EL (cell line): ENCODE measurements at regions not wholly inside any gene's neighbourhood (a gene's known extent, or its start where the extent isn't known, plus 50 kb on each side); places are given as distances from the start of the nearest gene placed in this dataset.
"Not testable (repeated sequence)": the region's sequence is repeated elsewhere in the genome, so short reads cannot be mapped to it uniquely, and the experiment has no call there.

ENCODE experiments used
- DNase-seq: peaks from one replicate; pipeline ENCODE4 v3.0.0-alpha.2; 2016

DNA sequence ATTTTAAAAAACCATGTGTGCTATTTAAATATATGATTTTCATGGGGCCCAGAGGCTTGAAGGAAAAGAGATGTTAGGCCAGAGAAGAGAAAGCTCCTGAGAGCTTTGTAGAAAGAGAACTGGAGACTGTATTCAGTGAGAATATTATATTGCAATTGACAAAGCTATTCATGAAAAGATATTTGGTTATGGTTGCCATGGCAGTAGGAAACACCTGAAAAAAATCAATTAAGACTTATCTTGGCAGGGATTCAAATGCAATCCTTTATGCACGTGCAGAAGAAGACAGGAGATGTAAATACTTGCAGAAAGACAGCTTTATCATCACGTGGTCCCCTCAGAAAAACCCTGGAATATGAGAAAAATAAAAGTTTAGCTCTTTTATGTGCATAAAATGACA is 636.0 kb upstream of the TBL1XR1 start:
- DNase-seq, result no peak

DNA sequence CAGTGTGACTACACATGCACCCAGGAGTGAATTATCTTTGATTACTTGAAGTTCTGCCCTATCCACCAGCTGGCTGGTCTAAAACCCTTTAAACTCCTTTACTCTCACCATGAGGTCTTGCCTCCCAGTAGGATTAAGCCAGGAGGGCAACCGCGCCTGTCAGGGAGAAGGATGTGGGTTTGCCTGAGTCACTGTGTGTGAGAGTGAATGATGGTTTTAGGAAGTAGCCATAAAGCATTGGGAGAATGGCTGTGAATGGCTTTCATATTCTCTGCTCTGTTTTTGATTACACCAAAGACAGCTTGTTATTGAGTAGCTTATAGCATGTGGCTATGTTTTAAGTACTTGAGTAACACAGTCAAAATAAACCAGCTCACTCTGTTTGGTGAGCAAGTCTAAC is 637.7 kb upstream of the TBL1XR1 start:
- peak; percentile 98 for DNase-seq

DNA sequence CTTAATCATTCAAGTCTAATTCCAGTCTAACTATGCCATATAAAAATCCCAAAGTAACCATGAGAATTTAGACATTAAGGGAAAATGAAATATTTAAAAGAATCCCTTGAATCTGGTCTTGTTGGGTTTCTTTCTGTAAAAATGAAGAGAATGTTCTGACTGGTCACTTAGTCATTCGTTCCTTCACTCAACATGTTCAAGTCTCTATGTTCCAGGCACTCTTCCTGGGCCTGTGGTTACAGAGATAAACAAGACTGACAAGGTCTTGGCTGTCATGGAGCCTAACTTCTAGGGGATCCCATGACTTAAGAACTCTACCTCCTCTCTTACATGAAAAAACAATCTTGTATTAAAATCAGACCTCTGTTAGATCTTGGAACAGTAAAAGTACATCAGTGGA is 638.6 kb upstream of the TBL1XR1 start:
- peak; percentile 95 for DNase-seq

DNA sequence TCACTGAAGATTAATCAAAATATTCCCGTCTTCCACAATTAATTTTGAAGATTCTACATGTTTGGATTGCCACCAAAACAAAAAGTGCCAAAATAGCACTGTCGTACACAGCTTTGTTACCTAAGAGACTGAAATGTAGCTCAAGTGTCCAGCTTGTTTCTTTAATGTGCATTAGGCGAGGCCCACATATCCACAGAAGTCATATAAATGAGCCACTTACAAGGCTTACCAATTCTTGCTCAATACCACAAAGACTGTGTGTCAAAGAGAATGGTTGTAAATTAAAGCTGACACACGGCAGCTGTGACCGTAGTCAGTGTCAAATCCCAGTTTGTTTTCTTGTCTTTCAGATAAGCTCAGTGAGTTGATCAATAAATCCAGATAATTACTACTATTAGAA is 639.4 kb upstream of the TBL1XR1 start:
- DNase-seq, result no peak

DNA sequence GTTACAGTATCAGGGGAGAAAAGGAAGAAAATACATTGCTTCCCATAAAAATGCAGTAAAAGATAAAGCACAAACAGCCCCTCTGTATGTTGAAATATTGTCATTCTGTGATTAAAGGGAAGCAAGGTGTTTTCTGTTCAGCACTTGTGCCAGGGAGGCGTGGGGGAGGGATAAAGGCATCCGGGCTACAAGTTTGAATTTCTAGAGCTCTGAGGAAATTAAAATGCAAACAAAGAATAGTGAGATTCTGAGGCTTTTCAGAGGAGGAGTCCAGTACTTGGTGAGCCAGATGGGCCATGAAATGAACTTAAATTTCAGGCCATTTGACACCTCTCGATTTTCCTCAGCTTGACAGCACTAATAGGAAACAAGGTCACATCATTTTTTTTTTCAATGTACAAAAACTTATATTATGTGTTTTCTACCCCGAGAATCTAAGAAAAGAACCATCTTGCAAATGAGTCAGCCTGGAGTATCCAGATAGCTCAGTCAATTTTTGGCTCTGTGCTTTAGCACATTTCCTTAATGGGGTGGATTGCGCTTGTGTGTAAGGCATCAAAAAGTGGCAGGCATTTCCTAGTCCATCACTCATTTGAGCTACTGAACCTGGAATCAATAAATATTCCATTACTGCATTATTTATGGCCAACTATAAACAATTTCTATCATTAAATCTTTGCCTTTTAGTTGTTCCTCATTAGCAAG is 640.8 kb upstream of the TBL1XR1 start:
- DNase-seq, result no peak

DNA sequence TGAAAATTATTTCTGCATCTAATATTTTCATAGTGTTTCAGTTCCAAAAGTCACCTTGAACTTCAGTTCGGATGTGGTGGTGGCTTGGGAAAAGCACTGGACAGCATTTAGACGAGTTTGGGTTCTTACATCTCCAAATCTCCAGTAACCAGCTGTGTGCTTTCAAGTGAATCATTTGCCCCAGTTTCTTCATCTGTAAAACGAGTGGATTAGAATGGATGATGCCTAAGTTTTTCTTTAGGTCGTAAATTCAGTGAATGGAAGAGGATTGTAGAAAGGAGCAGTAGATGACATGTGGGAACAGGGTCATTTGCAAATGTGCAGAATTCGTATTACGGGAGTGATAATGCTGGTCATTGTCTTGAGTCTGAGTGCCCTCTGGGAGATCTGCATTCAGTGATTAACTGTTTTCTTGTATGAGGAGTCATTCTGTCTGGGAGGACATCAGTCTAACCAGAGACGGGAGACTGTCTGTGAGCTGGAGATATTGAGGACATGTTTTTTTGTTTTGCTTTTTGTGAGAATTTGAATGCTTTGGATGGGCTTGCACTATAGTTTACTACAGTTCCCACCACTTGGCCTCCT is 641.6 kb upstream of the TBL1XR1 start:
- no peak for DNase-seq

DNA sequence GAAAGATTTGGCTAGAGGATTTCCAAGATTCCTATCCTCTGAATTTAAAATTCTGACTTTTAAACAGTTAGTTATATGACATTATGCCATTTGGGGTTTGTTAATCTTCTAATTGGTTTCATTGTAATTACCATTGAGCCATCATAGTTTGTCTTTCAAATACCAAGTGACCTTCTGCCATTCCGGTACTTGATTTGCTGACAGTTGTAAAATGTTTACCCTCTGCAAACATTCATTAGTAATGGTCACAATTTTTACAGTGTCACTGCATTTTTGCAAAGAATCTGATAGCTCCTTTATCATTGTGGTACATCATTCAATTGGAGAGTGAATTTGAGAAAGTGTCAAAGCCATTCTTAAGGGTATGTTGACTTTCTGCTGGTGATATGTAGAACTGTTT is 645.0 kb upstream of the TBL1XR1 start:
- no peak for DNase-seq

DNA sequence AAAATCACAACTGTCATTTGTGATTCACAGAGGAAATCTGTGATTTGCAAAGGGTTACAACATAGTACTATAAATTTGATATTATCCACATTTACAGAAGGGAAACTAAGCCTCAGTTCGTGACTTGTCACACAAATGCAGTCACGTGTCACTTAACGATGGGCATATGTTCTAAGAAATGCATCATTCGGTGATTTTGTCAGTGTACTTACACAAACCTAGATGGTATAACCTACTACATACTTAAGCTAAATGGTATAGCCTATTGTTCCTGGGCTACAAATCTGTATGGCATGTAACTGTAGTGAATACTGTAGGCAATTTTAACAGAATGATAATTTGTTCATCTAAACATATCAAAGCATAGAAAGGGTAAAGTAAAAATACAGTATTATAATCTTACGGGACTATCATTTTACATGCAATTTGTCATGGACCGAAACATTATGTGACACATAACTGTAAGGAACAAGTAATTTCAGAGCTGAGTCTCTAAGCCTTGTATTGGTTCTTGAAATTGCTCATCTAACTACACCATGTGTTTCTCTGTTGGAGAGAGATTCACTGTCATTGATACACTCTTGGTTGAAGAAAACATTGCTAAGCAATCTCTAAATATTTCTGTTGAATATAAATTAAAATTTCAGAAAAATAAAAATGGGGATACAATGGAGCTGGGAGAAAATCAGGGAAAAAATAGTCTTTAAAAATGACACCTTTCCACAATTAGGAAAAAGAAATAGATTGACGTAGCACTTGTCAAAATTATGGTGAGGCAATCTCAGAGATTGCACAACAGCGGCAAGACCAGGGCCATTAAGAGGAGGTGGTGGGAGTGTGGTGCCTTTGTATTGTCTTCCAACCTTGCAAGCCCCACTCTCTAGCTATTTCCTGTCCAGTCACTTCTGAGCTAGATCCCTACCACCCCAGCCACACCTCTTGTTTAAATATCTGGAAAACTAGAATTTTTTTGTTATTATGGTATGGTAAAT is 645.8 kb upstream of the TBL1XR1 start:
- no peak for DNase-seq

DNA sequence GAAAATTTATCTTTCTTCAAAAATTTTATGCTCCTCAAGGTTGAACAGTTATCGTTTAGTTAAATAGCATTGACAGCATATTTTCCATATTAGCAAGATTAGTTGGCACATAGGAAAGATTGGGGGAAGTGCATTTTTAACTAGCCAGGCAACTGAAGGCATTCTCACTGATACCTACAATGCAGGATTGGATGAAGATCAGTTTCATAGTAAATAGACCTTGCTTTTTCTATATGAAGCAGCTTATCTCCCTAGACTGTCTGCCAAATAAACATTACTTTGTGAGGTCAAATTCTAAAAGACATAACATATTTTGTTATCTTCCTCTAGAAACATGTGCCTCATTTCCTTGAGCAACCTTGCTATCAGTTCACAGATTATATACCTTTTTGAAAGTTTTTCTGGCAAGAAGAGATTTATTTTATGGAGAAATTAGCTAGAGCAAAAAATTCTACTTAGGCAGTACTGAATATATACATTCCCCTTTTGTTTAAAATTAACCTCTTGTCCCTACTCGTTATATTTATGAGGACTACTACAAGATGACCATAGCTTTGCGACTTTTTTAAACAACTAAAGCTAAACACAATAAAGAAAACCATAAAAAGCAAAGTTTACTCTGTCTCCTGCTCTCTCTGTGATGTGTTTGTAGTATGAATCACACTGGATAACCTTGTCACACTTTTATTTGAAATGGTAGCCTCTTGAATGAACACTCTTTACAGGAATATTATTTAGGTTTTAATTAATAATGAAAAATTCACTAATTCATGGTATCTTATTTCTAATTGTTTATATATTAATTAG is 654.9 kb upstream of the TBL1XR1 start:
- peak; percentile 26 for DNase-seq

DNA sequence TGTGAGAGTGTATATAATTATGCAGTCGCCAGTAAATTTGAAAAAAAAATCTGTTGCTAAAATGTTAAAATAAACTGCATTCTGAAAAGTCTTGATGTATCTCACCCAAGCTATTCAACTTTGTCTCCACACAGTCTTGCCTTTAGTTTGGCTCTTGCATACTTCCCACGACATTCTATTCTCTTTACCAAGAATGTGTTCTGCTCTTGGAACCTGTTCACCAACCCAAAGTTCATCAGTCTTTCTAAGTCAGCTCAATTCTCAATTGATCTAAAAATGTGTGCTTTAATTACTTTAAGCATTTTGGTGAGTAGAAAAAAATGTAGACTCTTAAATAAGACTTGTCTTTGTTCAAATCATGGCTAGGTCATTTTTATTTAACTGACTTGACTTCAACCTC is 657.7 kb upstream of the TBL1XR1 start:
- no peak for DNase-seq

DNA sequence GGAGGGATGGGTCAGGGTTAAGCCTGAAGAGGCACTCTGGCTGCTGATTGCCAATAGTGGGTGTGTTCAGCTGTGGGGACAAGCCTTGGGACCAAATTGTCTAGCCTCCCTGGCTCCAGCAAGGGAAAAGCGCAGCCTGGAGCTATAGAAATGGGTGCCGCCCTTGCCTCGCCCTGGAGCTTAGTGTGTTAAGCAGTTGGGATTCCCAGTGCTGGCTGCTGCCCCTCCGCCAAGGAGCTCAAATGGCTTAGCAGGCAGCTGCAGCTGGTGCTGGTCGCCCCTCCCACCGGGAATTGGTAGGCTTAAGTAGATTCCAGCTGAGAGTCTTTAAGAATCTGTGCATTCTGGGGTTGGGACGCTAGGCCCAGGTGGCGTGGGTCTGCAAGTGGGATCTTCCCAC is 662.9 kb upstream of the TBL1XR1 start:
- DNase-seq, result no peak

DNA sequence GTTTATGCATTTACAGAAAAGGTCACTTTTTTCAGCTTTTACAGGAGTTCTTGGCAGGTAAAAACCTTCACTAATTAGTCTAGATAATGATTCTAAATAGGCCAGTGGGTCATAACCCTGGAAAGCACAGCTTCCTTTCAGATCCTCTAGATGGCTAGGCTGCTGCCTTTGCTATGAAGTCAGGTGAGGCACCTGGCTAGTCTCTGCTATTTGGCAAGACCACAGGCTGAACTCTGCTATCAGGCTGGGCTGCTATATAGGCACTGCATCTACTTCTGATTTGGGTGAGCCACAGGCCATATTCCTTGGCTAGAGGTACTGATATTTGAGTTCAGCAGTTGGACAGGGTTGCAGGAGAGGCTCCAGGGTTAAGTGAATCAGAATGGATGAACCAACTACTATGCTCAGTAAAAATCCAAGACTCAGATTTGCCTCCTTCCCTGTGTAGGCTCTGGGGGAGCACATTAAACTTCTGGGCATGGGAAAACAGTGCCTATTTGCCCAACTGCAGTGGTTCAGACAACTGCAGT is 665.7 kb upstream of the TBL1XR1 start:
- no peak for DNase-seq

DNA sequence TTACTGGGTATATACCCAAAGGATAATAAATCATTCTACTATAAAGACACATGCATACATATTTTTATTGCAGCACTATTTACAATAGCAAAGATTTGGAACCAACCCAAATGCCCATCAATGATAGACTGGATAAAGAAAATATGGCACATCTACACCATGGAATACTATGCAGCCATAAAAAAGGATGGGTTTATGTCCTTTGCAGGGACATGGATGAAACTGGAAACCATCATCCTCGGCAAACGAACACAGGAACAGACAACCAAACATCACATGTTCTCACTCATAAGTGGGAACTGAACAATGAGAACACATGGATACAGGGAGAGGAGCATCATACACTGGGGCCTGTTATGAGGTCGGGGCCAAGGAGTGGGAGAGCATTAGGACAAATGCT is 665.0 kb upstream of the KCNMB2 start:
- DNase-seq, result not testable (repeated sequence)

DNA sequence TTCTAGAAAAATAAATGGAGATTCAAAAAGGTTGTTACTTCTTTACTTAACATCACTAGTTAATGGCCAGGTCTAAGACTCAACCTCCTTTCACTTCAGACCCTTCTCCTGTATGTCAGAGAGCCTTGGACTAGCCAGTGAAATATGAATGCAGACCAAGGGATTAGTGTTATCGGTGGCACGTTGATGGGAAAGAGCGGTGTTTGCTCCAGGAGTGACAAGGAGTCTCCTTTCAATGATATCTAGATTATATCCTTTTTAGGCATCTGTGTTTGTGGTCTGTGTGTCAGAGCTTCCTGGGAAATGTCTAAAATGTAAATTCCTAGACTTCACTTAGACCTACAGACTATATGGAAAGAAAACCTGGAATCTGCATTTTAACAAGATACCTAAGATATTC is 658.0 kb upstream of the KCNMB2 start:
- DNase-seq, result no peak

DNA sequence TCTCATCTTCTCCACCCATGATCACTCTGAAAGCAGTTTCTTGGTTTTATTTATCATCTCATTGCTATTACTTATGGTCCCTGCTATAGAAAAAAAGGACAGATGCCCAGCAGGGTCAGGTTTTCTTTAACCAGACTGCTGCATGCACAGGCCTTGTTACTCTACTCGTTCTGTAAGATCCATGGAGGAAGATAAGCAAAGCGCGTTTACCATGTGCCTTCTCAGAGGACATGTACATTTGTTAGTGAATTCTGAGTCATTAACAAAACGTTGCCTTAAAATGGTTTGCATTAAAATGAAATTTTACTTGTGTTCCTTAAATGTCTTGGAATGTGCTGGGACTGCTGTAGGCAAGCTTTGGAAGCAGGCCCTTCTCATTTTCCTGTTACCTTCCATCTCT is 657.3 kb upstream of the KCNMB2 start:
- DNase-seq, result no peak

DNA sequence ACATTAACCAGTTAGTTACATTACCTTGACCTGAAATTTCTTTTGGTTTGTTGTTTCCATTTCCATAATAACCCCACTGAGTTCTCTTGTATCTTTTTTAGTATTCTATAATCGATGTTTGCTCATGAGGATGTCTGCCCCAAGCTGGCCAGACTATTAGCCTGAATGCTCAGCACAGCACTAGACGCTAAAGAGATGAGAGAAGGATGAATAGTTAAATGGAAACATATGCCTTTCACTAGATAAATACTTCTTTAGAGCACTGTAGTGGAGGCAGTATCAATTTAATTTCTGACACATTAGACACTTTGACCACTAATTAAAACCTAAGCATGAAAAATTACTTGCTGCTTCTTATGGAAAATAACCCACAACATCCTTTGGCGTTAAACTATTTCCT is 654.9 kb upstream of the KCNMB2 start:
- DNase-seq, result no peak

DNA sequence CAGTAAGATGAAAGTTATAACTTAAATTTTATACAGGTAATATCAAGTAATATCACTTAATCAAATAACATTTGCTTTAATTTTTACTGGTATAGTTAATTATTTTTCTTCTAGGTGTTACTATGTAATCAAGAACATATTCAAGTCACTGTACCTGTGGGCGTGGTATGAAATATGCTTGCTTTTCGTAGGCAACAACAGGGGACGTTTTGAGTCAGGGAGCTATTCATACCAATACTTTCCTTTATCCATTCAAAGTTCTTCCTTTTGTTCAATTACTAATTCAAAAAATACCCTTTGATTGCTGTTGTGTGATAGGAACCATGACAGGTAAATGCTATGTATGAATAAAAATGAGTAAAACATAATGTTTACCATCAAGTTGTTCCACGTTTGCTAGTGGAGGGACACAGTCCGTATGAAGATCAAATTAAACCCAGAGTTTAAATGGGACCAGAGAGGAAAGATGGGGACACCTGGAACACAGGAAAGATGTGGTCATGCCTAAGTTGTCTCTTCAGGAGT is 654.0 kb upstream of the KCNMB2 start:
- no peak for DNase-seq

DNA sequence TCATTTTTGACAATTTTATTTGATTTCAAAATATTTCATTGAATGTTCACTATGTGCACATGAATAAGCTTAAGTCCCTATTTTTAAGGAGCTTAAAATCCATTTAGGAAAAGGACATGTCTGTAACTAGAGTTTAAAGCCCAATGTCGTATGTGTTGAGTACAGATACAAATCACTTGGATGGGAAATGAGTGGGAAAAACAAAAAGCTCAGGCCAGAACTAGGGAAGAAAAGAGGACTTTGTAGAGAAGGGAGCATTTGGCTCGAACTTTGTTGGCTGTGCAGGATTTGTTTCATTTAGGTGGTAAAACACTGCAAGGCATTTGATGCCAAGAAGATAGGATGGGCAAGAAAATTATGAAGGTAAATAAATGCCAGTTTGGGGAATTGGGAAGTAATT is 653.1 kb upstream of the KCNMB2 start:
- no peak for DNase-seq

DNA sequence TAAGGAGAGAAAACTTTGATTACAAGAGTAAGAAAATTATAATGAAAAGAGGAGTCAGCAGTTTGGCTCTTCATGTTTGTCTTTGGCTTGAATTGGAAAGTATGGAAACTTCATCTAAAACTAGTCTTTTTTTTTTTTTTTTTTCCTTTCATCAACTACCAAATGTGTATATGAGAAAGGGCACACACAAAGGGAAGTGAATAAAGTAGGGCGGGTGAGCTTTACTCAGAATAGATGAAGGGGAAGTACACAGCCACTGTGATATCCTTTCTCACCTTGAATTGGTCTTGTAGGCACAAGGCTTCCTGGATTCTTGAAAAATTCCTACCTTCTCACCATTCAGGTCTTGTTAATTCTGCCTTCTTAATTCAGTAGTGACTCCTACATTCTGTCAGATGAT is 652.3 kb upstream of the KCNMB2 start:
- no peak for DNase-seq

DNA sequence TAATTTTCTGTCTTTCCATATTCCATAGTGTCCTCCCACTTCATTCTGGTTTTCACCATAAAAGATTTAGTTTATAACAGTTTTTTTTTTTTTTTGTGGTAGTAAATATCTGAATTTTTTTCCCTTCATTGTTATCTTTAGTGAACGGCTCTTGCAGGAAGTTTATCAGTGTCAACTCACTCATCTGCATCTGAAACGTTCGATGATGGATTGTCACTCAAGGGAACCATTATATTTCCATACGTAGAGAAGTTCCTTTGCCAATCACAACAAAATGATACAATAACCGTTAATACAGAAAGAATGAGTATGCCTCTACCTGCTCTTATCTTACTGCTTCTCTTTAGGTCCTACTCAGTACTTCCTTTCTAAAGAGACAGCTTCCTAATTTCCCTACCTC is 651.2 kb upstream of the KCNMB2 start:
- no peak for DNase-seq

DNA sequence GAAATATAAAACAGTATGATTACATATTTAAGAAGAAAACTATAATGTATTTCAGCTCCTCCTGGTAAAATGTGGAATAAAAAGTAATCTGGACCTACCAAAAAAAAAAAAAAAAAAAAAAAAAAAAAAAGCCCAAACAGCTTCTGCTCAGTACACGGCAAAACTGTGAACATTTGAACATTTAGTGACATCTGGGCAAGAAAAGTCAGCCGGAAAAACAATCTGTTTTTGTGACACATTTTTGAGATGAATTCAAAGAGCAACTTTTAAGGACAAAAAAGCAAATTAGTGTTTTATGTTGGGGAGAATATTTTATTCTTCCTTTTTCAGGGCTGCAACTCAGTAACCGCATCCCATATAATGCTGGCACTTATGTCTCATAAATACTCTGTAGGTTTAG is 649.7 kb upstream of the KCNMB2 start:
- DNase-seq, result no peak

DNA sequence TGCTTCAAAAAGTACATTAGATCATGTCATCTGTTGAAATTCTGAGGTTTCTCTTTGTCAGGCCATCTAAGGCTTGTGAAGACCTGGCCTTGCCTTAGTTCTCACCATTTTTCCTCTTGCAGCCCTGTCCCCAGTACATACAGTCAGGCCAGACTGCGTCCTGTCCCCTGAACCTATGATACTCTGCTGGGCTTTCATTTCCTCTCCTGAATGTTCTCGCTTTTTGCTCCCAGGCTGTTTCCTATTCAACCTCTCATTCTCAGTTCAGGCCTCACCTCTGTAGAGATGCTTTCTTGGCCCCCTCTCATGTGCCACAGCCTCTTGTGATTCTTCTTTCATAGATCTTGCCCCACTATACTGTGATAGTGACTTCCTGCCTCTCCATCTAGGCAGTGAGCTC is 648.8 kb upstream of the KCNMB2 start:
- DNase-seq, result no peak

DNA sequence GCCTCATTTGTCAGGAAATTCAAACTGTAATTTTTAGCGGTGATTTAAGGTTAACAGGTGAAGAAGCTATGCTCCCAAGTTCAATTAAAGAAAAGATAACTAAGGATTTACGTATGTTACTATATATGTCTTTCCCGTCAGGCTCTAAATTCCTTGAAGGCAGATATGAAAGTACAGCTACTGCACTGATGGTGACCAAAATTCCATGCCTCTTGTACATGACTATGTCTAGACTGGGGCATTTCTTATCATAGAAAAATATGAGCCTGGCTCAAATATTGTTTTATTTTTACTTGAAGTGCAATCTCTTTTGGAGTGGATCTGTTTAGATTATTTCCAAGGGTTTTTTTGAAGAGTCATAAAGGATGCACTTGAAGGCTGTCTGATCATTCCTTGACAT is 647.1 kb upstream of the KCNMB2 start:
- DNase-seq, result no peak
